PC-9 (cell line): ENCODE measurements at regions not wholly inside any gene's neighbourhood (a gene's known extent, or its start where the extent isn't known, plus 50 kb on each side); places are given as distances from the start of the nearest gene placed in this dataset.

Experiments used
- BruUV-seq: library from RNA; stranded (reverse); fragments of 400-500 nt; replicated peaks from 2 replicates; lab custom pipeline; 2021; lab: Mats Ljungman, UMichigan
- CTCF ChIA-PET: fragments of 300-600 bp; sonication (Branson Sonifier 250); formaldehyde crosslinking; loops from one replicate; lab custom pipeline; 2022; ENCODE audit warnings: antibody characterized with exemption; lab: Charles Lee
- POLR2A ChIA-PET: fragments of 300-600 bp; sonication (Branson Sonifier 250); formaldehyde crosslinking; loops from one replicate; lab custom pipeline; 2022; ENCODE audit warnings: antibody characterized with exemption; ENCODE audit not compliant: unreplicated experiment; lab: Charles Lee
- DNase-seq, 2 experiments: peaks; one replicate each; pipeline versions ENCODE4 v3.0.0 to v3.0.0-alpha.2; 2015 to 2022; ENCODE audit warnings: mixed read lengths in 1 of 2
- H2AFZ ChIP-seq: fragments of 200-600 bp; sonication (generic); 2 replicates; pipeline ENCODE4 v1.8.1; 2017; ENCODE audit warnings: antibody characterized with exemption
- H3F3A ChIP-seq: fragments of 200-600 bp; sonication (generic); 2 replicates; pipeline ENCODE4 v1.8.1; 2017; ENCODE audit warnings: antibody characterized with exemption, mild to moderate bottlenecking, low read depth; ENCODE audit not compliant: insufficient read depth
- H3K27ac ChIP-seq: fragments of 200-600 bp; sonication (generic); 2 replicates; pipeline ENCODE4 v1.6.1; 2016; ENCODE audit warnings: mixed run types
- H3K27me3 ChIP-seq: fragments of 200-600 bp; sonication (generic); 2 replicates; pipeline ENCODE4 v1.6.1; 2016; ENCODE audit warnings: low read depth, mixed run types; ENCODE audit not compliant: insufficient read depth
- H3K36me3 ChIP-seq: fragments of 200-600 bp; sonication (generic); 2 replicates; pipeline ENCODE4 v1.6.1; 2016; ENCODE audit warnings: low read depth, mixed run types
- H3K4me1 ChIP-seq: fragments of 200-600 bp; sonication (generic); replicated peaks from 2 replicates; pipeline ENCODE4 v1.6.1; 2016; ENCODE audit warnings: mixed run types; ENCODE audit not compliant: insufficient read depth
- H3K4me2 ChIP-seq: fragments of 200-600 bp; sonication (generic); 2 replicates; pipeline ENCODE4 v1.6.1; 2017; ENCODE audit warnings: mixed run types
- H3K4me3 ChIP-seq: fragments of 200-600 bp; sonication (generic); 2 replicates; pipeline ENCODE4 v1.6.1; 2016; ENCODE audit warnings: mixed run types
- H3K79me2 ChIP-seq: fragments of 200-600 bp; sonication (generic); 2 replicates; pipeline ENCODE4 v1.6.1; 2017; ENCODE audit warnings: low read depth, mixed run types
- H3K9me2 ChIP-seq: fragments of 200-600 bp; sonication (generic); 2 replicates; pipeline ENCODE4 v1.8.1; 2017; ENCODE audit warnings: mild to moderate bottlenecking; ENCODE audit not compliant: insufficient read depth
- H3K9me3 ChIP-seq: fragments of 200-600 bp; sonication (generic); 2 replicates; pipeline ENCODE4 v1.8.1; 2016; ENCODE audit warnings: low read depth; ENCODE audit not compliant: insufficient read depth
- H4K20me1 ChIP-seq: fragments of 200-600 bp; sonication (generic); 2 replicates; pipeline ENCODE4 v1.8.1; 2017; ENCODE audit not compliant: insufficient read depth
- EZH2 ChIP-seq: fragments of 200-600 bp; sonication (generic); IDR thresholded peaks from 2 replicates; pipeline ENCODE4 v1.8.0; 2017; ENCODE audit warnings: antibody characterized with exemption, low read depth
- intact Hi-C: fragments of 100-400 bp; cut with micrococcal nuclease; formaldehyde crosslinking; loops from one replicate; pipeline ENCODE4 v1.10.0; 2022; ENCODE audit not compliant: unreplicated experiment
- TF ChIP-seq, protein P1 (sequence below): fragments of 200-600 bp; sonication (generic); conservative IDR thresholded peaks from 2 replicates; pipeline ENCODE4 v1.6.1; 2017; ENCODE audit warnings: mixed run types, antibody characterized with exemption, mild to moderate bottlenecking, moderate library complexity

DNA sequence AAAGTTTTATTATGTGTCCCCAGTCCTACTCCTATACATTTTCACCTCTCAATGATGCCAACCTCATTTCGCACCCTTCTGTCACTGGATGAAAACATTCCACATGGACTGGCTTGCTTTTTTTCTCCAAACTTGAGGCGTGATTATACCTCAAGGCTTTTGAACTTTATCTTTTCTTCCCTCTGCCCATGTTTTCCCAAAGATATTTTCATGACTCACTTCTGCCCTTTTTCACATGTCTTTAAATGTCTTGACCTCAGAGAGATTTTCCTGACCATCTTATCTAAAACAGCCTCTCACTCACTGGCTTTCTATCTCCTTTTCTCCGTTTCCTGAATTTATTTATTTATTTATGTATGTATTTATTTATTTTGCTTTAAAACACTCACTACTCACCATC, 659.0 kb downstream of the PTPRC start:
- Histone ChIP-seq H3K79me2 (no peaks in the 10 kb centered on the region), H3K4me2 (no peak overlapping the region), H3K9me2 (no peaks in the 10 kb centered on the region), H3K9me3 (no peaks in the 10 kb centered on the region), H2AFZ (no peak overlapping the region), H4K20me1 (no peaks in the 10 kb centered on the region), H3K4me1 (no peaks in the 10 kb centered on the region), H3K27ac (no peak overlapping the region), H3K36me3 (no peaks in the 10 kb centered on the region), H3K4me3 (no peak overlapping the region), H3F3A (no peaks in the 10 kb centered on the region), H3K27me3 (no peaks in the 10 kb centered on the region)
- TF ChIP-seq, protein P1, sequence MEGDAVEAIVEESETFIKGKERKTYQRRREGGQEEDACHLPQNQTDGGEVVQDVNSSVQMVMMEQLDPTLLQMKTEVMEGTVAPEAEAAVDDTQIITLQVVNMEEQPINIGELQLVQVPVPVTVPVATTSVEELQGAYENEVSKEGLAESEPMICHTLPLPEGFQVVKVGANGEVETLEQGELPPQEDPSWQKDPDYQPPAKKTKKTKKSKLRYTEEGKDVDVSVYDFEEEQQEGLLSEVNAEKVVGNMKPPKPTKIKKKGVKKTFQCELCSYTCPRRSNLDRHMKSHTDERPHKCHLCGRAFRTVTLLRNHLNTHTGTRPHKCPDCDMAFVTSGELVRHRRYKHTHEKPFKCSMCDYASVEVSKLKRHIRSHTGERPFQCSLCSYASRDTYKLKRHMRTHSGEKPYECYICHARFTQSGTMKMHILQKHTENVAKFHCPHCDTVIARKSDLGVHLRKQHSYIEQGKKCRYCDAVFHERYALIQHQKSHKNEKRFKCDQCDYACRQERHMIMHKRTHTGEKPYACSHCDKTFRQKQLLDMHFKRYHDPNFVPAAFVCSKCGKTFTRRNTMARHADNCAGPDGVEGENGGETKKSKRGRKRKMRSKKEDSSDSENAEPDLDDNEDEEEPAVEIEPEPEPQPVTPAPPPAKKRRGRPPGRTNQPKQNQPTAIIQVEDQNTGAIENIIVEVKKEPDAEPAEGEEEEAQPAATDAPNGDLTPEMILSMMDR: no peak
- TF ChIP-seq EZH2: no peak
- intact Hi-C loops: no loop called here
- DNase-seq: no peak
- BruUV-seq: no TSS peak
- POLR2A ChIA-PET: no interaction called here
- CTCF ChIA-PET: no interaction called here

DNA sequence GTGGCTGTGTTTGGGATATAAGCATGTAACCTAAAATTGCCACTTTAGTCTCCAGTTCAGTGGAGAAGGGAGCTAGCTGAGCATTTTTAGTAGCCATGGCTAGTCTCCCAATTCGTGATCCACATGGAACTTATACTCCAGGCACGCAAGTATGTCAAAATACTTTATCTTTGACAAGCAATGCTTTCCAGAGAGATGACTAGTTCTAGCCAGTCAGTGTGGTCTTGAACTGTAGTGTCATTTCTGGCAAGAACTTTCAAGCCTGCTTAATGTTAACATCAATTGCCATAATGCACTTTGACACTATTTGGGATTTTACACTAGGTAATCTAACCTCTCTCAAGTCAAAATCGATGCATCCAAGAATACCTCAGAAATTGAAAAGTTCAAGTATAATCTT, 660.0 kb downstream of the PTPRC start:
- Histone ChIP-seq H4K20me1 (no peaks in the 10 kb centered on the region), H3K4me1 (no peaks in the 10 kb centered on the region), H3K9me3 (no peaks in the 10 kb centered on the region), H3K36me3 (no peaks in the 10 kb centered on the region), H3K9me2 (no peaks in the 10 kb centered on the region; the same call in 1 of the 2 replicates), H3K27ac (no peak overlapping the region), H3K4me2 (no peak overlapping the region), H3K79me2 (no peaks in the 10 kb centered on the region), H3K4me3 (no peak overlapping the region), H3K27me3 (no peaks in the 10 kb centered on the region), H2AFZ (no peak overlapping the region), H3F3A (no peaks in the 10 kb centered on the region)
- ChIA-PET POLR2A (no interaction called here), CTCF (no interaction called here)
- TF ChIP-seq, protein P1: no peak
- TF ChIP-seq EZH2: no peak
- DNase-seq: no peak
- intact Hi-C loops: no loop called here
- BruUV-seq: no TSS peak

DNA sequence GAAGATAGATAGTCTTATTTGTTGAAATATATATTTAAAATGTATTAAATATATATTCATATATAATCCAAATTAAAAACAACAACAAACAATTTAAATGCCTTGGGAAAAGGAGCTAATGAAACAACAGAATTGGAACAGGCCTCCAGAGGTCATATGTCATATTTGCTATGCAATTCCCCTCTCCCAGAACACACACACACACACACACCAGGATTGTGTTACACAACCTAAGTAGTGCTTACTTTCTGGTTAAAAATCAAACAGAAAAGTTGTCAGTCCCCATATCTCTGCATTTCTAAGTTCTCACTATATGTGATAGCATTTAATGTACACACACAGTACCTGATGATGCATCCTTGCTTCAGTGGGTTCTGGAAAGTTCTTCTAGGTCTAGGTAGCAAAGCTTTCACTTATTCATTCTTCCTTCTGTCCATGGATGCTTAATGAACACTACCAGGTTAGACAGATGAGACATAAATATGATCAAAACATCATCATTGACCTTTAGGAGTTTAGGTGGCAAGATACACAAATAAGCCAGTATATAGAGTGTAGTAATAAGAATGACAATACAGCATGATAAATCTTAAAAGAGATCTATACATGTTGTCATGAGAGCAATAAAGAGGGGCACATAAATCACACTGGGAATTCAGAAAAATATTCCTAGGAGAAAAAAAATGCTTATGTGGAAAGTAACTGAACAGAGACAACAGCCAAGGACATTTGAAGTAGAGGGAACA, 662.8 kb downstream of the PTPRC start:
- intact Hi-C loops: no loop called here
- ChIA-PET CTCF (no interaction called here), POLR2A (no interaction called here)
- Histone ChIP-seq H4K20me1 (no peaks in the 10 kb centered on the region), H3K9me3 (no peaks in the 10 kb centered on the region), H3K27me3 (no peaks in the 10 kb centered on the region), H3K9me2 (no peaks in the 10 kb centered on the region; the same call in 1 of the 2 replicates), H3K79me2 (no peaks in the 10 kb centered on the region), H2AFZ (no peak overlapping the region), H3K4me3 (no peak overlapping the region), H3K27ac (no peak overlapping the region), H3K36me3 (no peaks in the 10 kb centered on the region), H3K4me1 (no peaks in the 10 kb centered on the region), H3F3A (no peaks in the 10 kb centered on the region), H3K4me2 (no peak overlapping the region)
- TF ChIP-seq EZH2: no peak
- TF ChIP-seq, protein P1: no peak
- DNase-seq: no peak
- no TSS peak for BruUV-seq
